GM04503 (cell line): ENCODE measurements at regions not wholly inside any gene's neighbourhood (a gene's known extent, or its start where the extent isn't known, plus 50 kb on each side); places are given as distances from the start of the nearest gene placed in this dataset.
"Not testable (repeated sequence)": the region's sequence is repeated elsewhere in the genome, so short reads cannot be mapped to it uniquely, and the experiment has no call there.

Experiments
- DNase-seq: peaks from one replicate; pipeline ENCODE4 v3.0.0-alpha.2; 2012; ENCODE audit warnings: low read depth

DNA sequence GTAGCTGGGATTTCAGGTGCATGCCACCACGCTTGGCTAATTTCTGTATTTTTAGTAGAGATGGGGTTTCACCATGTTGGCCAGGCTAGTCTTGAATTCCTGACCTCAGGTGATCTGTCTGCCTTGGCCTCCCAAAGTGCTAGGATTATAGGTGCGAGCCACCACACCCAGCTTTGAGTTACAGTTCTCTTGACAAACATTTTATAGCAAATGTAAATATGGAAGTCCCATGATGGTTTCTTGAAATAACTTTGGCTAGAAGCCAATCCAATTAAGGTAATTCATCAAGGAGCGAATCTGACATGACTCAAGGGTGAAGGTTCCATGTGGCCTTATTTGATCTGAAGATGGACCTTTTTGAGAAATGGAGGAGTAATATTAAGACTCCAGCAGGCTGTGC lies 76.2 kb upstream of the RFLNA start:
- not testable (repeated sequence) for DNase-seq

GRCh38 chr12:124222368-124223245 lies 72.3 kb upstream of the RFLNA start:
- DNase-seq: no peak

GRCh38 chr12:124223733-124224138 lies 71.2 kb upstream of the RFLNA start:
- DNase-seq: not testable (repeated sequence)

GRCh38 chr12:124224535-124225110 lies 70.3 kb upstream of the RFLNA start:
- no peak for DNase-seq

- no peak for DNase-seq
These were observed 69.2 kb upstream of the RFLNA start for GRCh38 chr12:124225730-124226129.

GRCh38 chr12:124227951-124228711 lies 66.8 kb upstream of the RFLNA start:
- DNase-seq: no peak

DNA sequence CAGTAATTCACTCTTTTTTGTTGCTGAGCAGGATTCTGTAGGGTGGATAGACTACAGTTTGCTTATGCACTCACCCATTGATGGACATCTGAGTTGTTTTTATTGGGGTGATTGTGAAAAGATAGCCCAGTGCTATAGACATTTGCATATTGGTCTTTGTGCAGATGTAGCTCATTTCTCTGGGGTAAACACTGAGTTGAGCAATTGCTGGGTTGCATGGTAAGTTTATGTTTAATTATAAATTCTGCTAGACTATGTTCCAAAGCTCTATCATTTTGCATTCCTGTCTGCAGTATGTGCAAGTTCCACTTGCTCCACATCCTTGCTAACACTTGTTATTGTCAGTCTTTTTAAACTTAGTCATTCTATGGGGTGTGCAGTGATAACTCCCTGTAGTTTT lies 65.4 kb upstream of the RFLNA start:
- no peak for DNase-seq

DNA sequence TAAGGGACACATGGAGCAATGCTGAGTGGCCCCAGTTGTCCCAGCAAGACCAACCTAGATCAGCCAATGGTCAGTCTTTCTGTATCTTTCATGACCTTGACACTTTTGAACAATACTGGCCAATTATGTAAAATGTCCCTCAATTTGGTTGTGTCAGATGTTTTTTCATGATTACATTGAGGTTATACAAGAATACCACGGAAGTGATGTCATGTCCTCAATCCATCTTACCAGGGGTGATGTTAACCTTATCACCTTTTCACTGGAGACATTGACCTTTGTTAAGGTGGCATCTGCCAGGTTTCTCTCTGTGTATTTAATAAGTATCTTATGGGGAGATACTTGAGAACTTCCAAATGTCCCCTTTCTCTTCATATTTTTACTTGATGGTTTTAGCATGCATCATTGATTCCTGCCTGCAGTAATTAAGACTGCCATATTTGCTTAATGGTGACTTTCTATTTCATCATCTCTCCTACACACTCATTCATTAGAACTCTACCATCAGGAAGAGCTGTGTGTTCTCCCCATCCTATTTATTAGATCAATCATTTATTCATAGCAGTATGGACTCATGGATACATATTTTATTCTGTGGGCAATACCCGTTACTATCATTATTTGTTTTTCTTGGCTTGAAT lies 64.7 kb upstream of the RFLNA start:
- no peak for DNase-seq

GRCh38 chr12:124230789-124231188 lies 64.1 kb upstream of the RFLNA start:
- DNase-seq: no peak

- no peak for DNase-seq
These were observed 62.8 kb upstream of the RFLNA start for GRCh38 chr12:124231980-124232653.

- DNase-seq: no peak
These were observed 62.3 kb upstream of the RFLNA start for GRCh38 chr12:124232654-124232987.

- peak; percentile 88 for DNase-seq
These were observed 61.7 kb upstream of the RFLNA start for GRCh38 chr12:124233041-124233796.

- no peak for DNase-seq
These were observed 60.9 kb upstream of the RFLNA start for GRCh38 chr12:124233846-124234640.

GRCh38 chr12:124236625-124237031 lies 58.3 kb upstream of the RFLNA start:
- peak; percentile 87 for DNase-seq

GRCh38 chr12:124238886-124239285 lies 56.0 kb upstream of the RFLNA start:
- DNase-seq: no peak

GRCh38 chr12:124240493-124240892 lies 54.4 kb upstream of the RFLNA start:
- no peak for DNase-seq

DNA sequence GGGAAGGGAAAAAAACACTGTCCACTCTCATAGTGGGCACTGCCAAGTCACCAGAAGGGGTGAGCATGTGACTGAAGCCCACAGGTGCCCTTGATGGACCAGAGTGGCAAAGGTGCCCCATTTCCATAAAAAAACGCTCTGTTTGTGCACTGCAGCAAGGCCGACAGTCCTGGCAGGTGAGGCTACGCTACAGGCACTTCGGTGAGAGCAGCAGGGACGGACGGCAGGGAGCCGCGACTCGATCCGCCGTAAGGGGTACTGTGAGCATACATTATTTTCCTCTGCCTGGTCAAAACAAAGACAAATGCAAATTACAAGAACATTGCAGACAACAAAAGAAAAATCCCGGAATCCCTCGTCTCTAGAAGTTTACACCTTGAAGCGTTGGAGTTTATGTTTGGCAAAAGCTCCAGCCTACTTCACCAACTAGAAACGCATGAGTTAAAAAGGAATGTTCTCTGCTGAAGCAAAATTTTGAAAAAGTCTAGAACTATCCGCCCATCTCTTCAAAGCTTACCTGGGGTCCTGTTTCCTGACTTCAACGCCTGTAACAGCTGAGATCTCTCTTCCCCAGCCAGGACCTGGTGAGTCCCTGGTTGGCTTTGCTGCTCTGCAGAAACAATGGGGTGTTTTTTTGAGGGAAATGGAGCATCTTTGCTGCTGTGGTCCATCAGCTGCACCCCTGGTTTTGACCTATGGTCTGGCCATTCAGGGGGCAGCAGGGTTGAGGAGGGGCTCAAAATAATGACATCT lies 52.9 kb upstream of the RFLNA start:
- no peak for DNase-seq

DNA sequence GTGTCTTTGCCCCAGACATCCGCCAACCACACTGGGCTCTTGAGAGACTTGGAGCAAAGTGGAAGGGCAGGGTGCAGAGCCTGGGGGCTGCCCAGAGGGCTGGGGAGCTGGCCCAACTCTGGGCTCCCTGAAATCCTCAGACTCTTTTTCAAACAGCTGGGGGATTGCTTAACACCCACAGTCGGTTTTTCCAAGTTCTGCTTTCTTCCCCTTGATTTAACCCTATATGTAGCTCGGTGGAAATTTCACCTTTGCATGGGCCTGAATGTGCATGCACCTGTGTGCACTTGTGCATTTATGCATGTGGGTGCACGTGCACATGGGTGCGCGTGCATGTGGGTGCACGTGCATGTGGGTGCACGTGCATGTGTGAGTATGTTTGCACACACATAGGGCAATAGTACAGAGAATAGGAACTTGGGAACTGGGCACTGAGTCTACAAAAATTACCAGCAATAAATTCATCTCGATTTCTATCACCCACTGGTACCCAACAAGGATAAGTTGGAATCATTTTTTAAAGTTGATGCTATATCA lies 52.3 kb upstream of the RFLNA start:
- DNase-seq: no peak

GRCh38 chr12:124243936-124244335 lies 51.0 kb upstream of the RFLNA start:
- DNase-seq: no peak
